SK-N-SH (cell line): ENCODE measurements at regions not wholly inside any gene's neighbourhood (a gene's known extent, or its start where the extent isn't known, plus 50 kb on each side); places are given as distances from the start of the nearest gene placed in this dataset.

ENCODE experiments used
- CTCF ChIA-PET: fragments of 300-600, 350-600 bp; formaldehyde crosslinking; extraction: SDS; loops from one replicate; lab custom pipeline; 2021; lab: Yijun Ruan, JAX
- POLR2A ChIA-PET: fragments of 350-600 bp; sonication (Branson Sonifier 250); formaldehyde crosslinking; extraction: SDS; loops from one replicate; lab custom pipeline; 2020; ENCODE audit warnings: antibody characterized with exemption, inconsistent platforms; lab: Yijun Ruan, JAX
- DNase-seq: peaks from one replicate; pipeline ENCODE4 v3.0.0; 2012
- H2AFZ ChIP-seq: fragments of 200-600 bp; sonication (generic); 2 replicates; pipeline ENCODE4 v1.8.1; 2016; ENCODE audit warnings: antibody characterized with exemption, mild to moderate bottlenecking, low read depth
- H3F3A ChIP-seq: fragments of 200-600 bp; sonication (generic); replicated peaks from 2 replicates; pipeline ENCODE3; 2016; ENCODE audit warnings: antibody characterized with exemption, mild to moderate bottlenecking; ENCODE audit not compliant: insufficient read depth
- H3K27ac ChIP-seq, 2 experiments: fragments of 200-500 bp in 1 of 2; fragments of 200-600 bp in 1 of 2; sonication (Bioruptor generic) in 1 of 2; sonication (generic), shearing (Covaris generic) in 1 of 2; 2 replicates each; pipeline versions ENCODE4 v1.5.1 to v1.6.1; 2014 to 2016; ENCODE audit warnings: low read depth in 2 of 2, inconsistent platforms in 1 of 2, low read length in 1 of 2, mild to moderate bottlenecking in 1 of 2, mixed read lengths in 1 of 2
- H3K27me3 ChIP-seq: fragments of 200-600 bp; sonication (generic), shearing (Covaris generic); 2 replicates; pipeline ENCODE4 v1.6.1; 2016; ENCODE audit warnings: mixed run types; ENCODE audit not compliant: insufficient read depth
- H3K36me3 ChIP-seq, 2 experiments: fragments of 200-500 bp in 1 of 2; fragments of 200-600 bp in 1 of 2; sonication (Bioruptor generic) in 1 of 2; sonication (generic) in 1 of 2; replicated peaks in 1 of 2; 2 replicates each; pipeline versions ENCODE3 to v1.5.1; 2014 to 2016; ENCODE audit warnings: low read length in 1 of 2, mild to moderate bottlenecking in 1 of 2; ENCODE audit not compliant: insufficient read depth in 2 of 2, control insufficient read depth in 1 of 2
- H3K4me1 ChIP-seq, 2 experiments: fragments of 200-500 bp in 1 of 2; fragments of 200-600 bp in 1 of 2; sonication (Bioruptor generic) in 1 of 2; sonication (generic), shearing (Covaris generic) in 1 of 2; 2 replicates each; pipeline versions ENCODE4 v1.5.1 to v1.6.1; 2014 to 2016; ENCODE audit warnings: low read depth in 1 of 2, low read length in 1 of 2, mixed run types in 1 of 2; ENCODE audit not compliant: insufficient read depth in 2 of 2, control insufficient read depth in 1 of 2
- H3K4me2 ChIP-seq: fragments of 200-600 bp; sonication (generic), shearing (Covaris generic); 2 replicates; pipeline ENCODE4 v1.6.1; 2017; ENCODE audit warnings: mixed run types
- H3K4me3 ChIP-seq, 2 experiments: fragments of 200-500 bp in 1 of 2; fragments of 200-600 bp in 1 of 2; sonication (Bioruptor generic) in 1 of 2; sonication (generic), shearing (Covaris generic) in 1 of 2; 2 replicates each; pipeline versions ENCODE4 v1.5.1 to v1.8.1; 2014 to 2016; ENCODE audit warnings: low read depth in 2 of 2, inconsistent platforms in 1 of 2, low read length in 1 of 2, mild to moderate bottlenecking in 1 of 2, mixed read lengths in 1 of 2, moderate library complexity in 1 of 2
- H3K79me2 ChIP-seq: fragments of 200-600 bp; sonication (generic); 2 replicates; pipeline ENCODE4 v1.8.1; 2017; ENCODE audit warnings: mild to moderate bottlenecking; ENCODE audit not compliant: insufficient read depth
- H3K9ac ChIP-seq: fragments of 200-600 bp; sonication (generic); 2 replicates; pipeline ENCODE4 v1.6.1; 2017; ENCODE audit warnings: mixed run types
- H3K9me2 ChIP-seq: fragments of 200-600 bp; sonication (generic); 2 replicates; pipeline ENCODE4 v1.6.1; 2017; ENCODE audit warnings: mixed run types
- H3K9me3 ChIP-seq: fragments of 200-600 bp; sonication (generic); 2 replicates; pipeline ENCODE4 v1.6.1; 2017; ENCODE audit warnings: mixed run types, mild to moderate bottlenecking, moderate library complexity
- H4K20me1 ChIP-seq: fragments of 200-600 bp; sonication (generic); 2 replicates; pipeline ENCODE4 v1.6.1; 2017; ENCODE audit warnings: mild to moderate bottlenecking, mixed run types; ENCODE audit not compliant: insufficient read depth
- EZH2phosphoT487 ChIP-seq: fragments of 200-600 bp; sonication (generic); IDR thresholded peaks from 2 replicates; pipeline ENCODE4 v1.6.1; 2017; ENCODE audit warnings: low read depth, mixed run types, mild to moderate bottlenecking, antibody characterized with exemption, moderate library complexity, borderline replicate concordance
- GABPA ChIP-seq: IDR thresholded peaks from 2 replicates; pipeline ENCODE4 v1.4.0; 2012; ENCODE audit warnings: low read depth, mild to moderate bottlenecking
- GATA2 ChIP-seq: sonication (generic); formaldehyde crosslinking; IDR thresholded peaks from 2 replicates; pipeline ENCODE4 v1.5.0; 2020; ENCODE audit warnings: mild to moderate bottlenecking, missing genetic modification reagents
- JUND ChIP-seq: IDR thresholded peaks from 2 replicates; pipeline ENCODE4 v1.4.0; 2012
- NFIC ChIP-seq: IDR thresholded peaks from 2 replicates; pipeline ENCODE4 v1.4.0; 2012; ENCODE audit warnings: borderline replicate concordance
- RAD21 ChIP-seq: IDR thresholded peaks from 2 replicates; pipeline ENCODE4 v1.6.1; 2012; ENCODE audit warnings: mild to moderate bottlenecking, low read length
- TAF1 ChIP-seq: IDR thresholded peaks from 2 replicates; pipeline ENCODE4 v1.6.1; 2012; ENCODE audit warnings: low read depth, mild to moderate bottlenecking, low read length, moderate library complexity, borderline replicate concordance
- TCF12 ChIP-seq: IDR thresholded peaks from 2 replicates; pipeline ENCODE4 v1.4.0; 2012
- WGBS: methylation state at CpG from one replicate; pipeline ENCODE4 v1.1.6; 2017; ENCODE audit warnings: low lambda C conversion rate; 5-methylcytosine and 5-hydroxymethylcytosine counted together
- TF ChIP-seq, protein P1 (sequence below): fragments of 150-350 bp; IDR thresholded peaks from 2 replicates; pipeline ENCODE4 v1.6.1; 2017; ENCODE audit warnings: antibody characterized with exemption, low read length, low read depth, borderline replicate concordance
- TF ChIP-seq, protein P2 (sequence below): fragments of 200-600 bp; sonication (generic); IDR thresholded peaks from 2 replicates; pipeline ENCODE4 v1.6.1; 2017; ENCODE audit warnings: antibody characterized with exemption, mild to moderate bottlenecking, moderate library complexity
- TF ChIP-seq, protein P3 (sequence below): IDR thresholded peaks from 2 replicates; pipeline ENCODE4 v1.4.0; 2012; ENCODE audit warnings: low read depth, borderline replicate concordance
- TF ChIP-seq, protein P4 (sequence below): IDR thresholded peaks from 2 replicates; pipeline ENCODE4 v1.6.1; 2012; ENCODE audit warnings: mild to moderate bottlenecking, low read depth, low read length, moderate library complexity

DNA sequence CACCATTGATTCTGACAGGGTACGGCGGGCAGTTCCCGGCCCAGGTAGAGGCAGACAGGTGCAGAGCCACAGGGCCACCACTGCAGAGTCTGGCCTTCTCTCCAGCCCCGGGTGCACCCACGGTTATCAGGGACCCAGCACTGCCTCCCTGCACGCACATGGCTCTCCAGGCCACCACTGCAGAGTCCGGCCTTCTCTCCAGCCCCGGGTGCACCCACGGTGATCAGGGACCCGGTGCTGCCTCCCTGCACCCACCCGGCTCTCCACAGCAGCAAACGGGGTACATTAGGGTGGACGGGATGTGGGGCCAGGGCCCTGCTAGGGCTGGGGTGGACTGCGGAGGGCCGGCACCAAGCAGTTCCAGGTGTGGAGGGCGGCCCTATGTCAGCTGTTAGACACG lies 272.9 kb downstream of the BRD1 start (continued):
- TF ChIP-seq, protein P1, sequence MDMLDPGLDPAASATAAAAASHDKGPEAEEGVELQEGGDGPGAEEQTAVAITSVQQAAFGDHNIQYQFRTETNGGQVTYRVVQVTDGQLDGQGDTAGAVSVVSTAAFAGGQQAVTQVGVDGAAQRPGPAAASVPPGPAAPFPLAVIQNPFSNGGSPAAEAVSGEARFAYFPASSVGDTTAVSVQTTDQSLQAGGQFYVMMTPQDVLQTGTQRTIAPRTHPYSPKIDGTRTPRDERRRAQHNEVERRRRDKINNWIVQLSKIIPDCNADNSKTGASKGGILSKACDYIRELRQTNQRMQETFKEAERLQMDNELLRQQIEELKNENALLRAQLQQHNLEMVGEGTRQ: no peak
- TF ChIP-seq GABPA (no peak), TCF12 (no peak), GATA2 (CRISPR knock-in tag) (no peak), JUND (no peak), RAD21 (no peak), EZH2phosphoT487 (no peak), NFIC (no peak)
- TF ChIP-seq, protein P2, sequence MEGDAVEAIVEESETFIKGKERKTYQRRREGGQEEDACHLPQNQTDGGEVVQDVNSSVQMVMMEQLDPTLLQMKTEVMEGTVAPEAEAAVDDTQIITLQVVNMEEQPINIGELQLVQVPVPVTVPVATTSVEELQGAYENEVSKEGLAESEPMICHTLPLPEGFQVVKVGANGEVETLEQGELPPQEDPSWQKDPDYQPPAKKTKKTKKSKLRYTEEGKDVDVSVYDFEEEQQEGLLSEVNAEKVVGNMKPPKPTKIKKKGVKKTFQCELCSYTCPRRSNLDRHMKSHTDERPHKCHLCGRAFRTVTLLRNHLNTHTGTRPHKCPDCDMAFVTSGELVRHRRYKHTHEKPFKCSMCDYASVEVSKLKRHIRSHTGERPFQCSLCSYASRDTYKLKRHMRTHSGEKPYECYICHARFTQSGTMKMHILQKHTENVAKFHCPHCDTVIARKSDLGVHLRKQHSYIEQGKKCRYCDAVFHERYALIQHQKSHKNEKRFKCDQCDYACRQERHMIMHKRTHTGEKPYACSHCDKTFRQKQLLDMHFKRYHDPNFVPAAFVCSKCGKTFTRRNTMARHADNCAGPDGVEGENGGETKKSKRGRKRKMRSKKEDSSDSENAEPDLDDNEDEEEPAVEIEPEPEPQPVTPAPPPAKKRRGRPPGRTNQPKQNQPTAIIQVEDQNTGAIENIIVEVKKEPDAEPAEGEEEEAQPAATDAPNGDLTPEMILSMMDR: no peak
- TF ChIP-seq, protein P3, sequence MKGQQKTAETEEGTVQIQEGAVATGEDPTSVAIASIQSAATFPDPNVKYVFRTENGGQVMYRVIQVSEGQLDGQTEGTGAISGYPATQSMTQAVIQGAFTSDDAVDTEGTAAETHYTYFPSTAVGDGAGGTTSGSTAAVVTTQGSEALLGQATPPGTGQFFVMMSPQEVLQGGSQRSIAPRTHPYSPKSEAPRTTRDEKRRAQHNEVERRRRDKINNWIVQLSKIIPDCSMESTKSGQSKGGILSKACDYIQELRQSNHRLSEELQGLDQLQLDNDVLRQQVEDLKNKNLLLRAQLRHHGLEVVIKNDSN: no peak

DNA sequence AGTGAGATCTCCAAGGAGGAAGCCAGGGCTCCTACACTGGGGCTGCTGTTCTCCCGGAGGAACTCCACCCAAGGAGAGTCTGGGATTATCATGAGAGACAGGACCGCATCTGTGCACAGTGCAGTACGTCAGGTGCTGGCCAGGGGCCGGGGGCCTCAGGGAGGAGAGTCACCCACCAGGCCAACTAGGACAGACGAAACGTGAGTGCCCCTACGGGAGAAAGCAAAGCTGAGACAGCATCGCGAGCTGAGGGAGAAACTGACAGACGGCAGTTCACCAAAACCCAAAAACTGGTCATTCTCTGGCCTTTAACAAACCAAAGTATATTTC lies 273.4 kb downstream of the BRD1 start:
- H3K9ac ChIP-seq: no peak overlapping the region
- H3K36me3 ChIP-seq: no peaks in the 10 kb centered on the region
- no peaks in the 10 kb centered on the region for H4K20me1 ChIP-seq
- no peaks in the 10 kb centered on the region for H3K9me2 ChIP-seq
- H3K4me1 ChIP-seq: no peaks in the 10 kb centered on the region
- H3K4me3 ChIP-seq: no peak overlapping the region
- ChIA-PET POLR2A (no interaction called here), CTCF (no interaction called here)
- H3F3A ChIP-seq: no peaks in the 10 kb centered on the region
- no peaks in the 10 kb centered on the region for H3K79me2 ChIP-seq
- peaks cover 4% of the 10 kb centered on the region for H3K9me3 ChIP-seq
- no peak for TF ChIP-seq GATA2 (CRISPR knock-in tag)
- H3K4me2 ChIP-seq: no peak overlapping the region
- DNase-seq: no peak
- no peak overlapping the region for H3K27ac ChIP-seq
- 37% methylated on average over 9 of the region's 10 CpGs for WGBS
- H3K27me3 ChIP-seq: no peaks in the 10 kb centered on the region; the same call in 1 of the 2 replicates
- no peak overlapping the region for H2AFZ ChIP-seq

DNA sequence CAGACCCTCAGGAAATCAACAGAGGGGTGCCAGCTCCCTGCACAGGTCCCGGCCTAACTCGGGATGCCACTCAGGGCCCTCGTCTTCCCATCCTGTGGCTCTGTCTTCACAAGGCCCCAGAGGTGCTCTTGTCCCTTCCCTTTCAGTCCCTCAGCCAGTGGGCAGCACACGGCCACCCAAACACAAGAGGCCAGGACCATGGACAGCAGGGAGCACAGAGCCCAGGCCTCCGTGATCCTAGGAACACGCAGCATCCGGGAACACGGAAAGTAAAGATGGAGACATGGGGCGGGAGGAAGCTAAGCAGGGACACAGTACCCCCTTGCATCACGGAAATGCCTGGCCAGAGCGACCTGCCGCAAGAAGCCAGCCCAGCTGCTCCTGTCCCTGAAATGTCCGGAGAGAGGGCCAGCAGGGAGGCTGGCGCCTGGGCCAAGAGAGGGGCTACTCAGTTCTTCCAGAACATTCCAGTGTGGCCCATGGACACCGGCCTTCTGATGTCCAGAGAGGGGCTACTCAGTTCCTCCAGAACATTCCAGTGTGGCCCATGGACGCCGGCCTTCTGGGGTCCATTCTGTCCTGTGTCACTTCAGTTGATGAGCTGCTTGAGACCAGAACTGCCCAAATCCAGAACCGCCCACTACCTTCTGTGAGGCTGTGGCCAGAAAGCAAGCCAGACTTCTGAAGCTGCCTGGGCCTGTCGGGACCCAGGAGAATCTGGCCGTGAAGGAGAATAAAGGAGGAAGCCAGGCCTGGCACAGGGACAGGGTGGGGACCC lies 274.0 kb downstream of the BRD1 start:
- no peak for DNase-seq
- Histone ChIP-seq H3K4me2 (no peak overlapping the region), H3K27ac (no peak overlapping the region), H3K27me3 (no peaks in the 10 kb centered on the region; the same call in 1 of the 2 replicates), H3K9ac (no peak overlapping the region), H3K4me1 (no peaks in the 10 kb centered on the region), H3K9me2 (no peaks in the 10 kb centered on the region), H3K36me3 (no peaks in the 10 kb centered on the region), H3K9me3 (peaks cover 2% of the 10 kb centered on the region; the same call in 1 of the 2 replicates), H3F3A (no peaks in the 10 kb centered on the region), H3K79me2 (no peaks in the 10 kb centered on the region), H3K4me3 (no peak overlapping the region), H4K20me1 (no peaks in the 10 kb centered on the region), H2AFZ (no peak overlapping the region)
- CTCF ChIA-PET: no interaction called here
- no peak for TF ChIP-seq TAF1
- TF ChIP-seq, protein P4, sequence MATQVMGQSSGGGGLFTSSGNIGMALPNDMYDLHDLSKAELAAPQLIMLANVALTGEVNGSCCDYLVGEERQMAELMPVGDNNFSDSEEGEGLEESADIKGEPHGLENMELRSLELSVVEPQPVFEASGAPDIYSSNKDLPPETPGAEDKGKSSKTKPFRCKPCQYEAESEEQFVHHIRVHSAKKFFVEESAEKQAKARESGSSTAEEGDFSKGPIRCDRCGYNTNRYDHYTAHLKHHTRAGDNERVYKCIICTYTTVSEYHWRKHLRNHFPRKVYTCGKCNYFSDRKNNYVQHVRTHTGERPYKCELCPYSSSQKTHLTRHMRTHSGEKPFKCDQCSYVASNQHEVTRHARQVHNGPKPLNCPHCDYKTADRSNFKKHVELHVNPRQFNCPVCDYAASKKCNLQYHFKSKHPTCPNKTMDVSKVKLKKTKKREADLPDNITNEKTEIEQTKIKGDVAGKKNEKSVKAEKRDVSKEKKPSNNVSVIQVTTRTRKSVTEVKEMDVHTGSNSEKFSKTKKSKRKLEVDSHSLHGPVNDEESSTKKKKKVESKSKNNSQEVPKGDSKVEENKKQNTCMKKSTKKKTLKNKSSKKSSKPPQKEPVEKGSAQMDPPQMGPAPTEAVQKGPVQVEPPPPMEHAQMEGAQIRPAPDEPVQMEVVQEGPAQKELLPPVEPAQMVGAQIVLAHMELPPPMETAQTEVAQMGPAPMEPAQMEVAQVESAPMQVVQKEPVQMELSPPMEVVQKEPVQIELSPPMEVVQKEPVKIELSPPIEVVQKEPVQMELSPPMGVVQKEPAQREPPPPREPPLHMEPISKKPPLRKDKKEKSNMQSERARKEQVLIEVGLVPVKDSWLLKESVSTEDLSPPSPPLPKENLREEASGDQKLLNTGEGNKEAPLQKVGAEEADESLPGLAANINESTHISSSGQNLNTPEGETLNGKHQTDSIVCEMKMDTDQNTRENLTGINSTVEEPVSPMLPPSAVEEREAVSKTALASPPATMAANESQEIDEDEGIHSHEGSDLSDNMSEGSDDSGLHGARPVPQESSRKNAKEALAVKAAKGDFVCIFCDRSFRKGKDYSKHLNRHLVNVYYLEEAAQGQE: peak; percentile 88
- WGBS: 34% methylated on average over 16 of the region's 20 CpGs
- POLR2A ChIA-PET: no interaction called here
